DOHH2 (cell line): ENCODE measurements at regions not wholly inside any gene's neighbourhood (a gene's known extent, or its start where the extent isn't known, plus 50 kb on each side); places are given as distances from the start of the nearest gene placed in this dataset.
A peak's percentile ranks its signal among the peaks of the same experiment; 100 is the strongest.
"Not testable (repeated sequence)": the region's sequence is repeated elsewhere in the genome, so short reads cannot be mapped to it uniquely, and the experiment has no call there.

Experiments
- H3F3A ChIP-seq: fragments of 200-600 bp; sonication (generic), shearing (Covaris generic); 2 replicates; pipeline ENCODE4 v1.6.0; 2016; ENCODE audit warnings: antibody characterized with exemption, mild to moderate bottlenecking; ENCODE audit not compliant: control insufficient read depth, insufficient read depth
- H3K27ac ChIP-seq: fragments of 200-600 bp; sonication (generic); 2 replicates; pipeline ENCODE4 v1.5.1; 2014; ENCODE audit warnings: low read depth, mild to moderate bottlenecking, low read length, moderate library complexity
- H3K27me3 ChIP-seq: fragments of 200-600 bp; sonication (generic); 2 replicates; pipeline ENCODE4 v1.6.1; 2014; ENCODE audit warnings: mild to moderate bottlenecking, low read length, mixed read lengths; ENCODE audit not compliant: control insufficient read depth
- H3K36me3 ChIP-seq: fragments of 200-600 bp; sonication (generic); 2 replicates; pipeline ENCODE4 v1.6.1; 2014; ENCODE audit warnings: mild to moderate bottlenecking, low read length, moderate library complexity, mixed read lengths; ENCODE audit not compliant: control insufficient read depth
- H3K4me1 ChIP-seq: fragments of 200-600 bp; sonication (generic); 2 replicates; pipeline ENCODE4 v1.6.1; 2014; ENCODE audit warnings: mild to moderate bottlenecking, low read length, mixed read lengths; ENCODE audit not compliant: control insufficient read depth
- H3K4me2 ChIP-seq: fragments of 200-600 bp; sonication (generic); 2 replicates; pipeline ENCODE4 v1.6.0; 2014; ENCODE audit warnings: mild to moderate bottlenecking, low read length, moderate library complexity
- H3K4me3 ChIP-seq: fragments of 200-600 bp; sonication (generic); 2 replicates; pipeline ENCODE4 v1.5.1; 2014; ENCODE audit warnings: mild to moderate bottlenecking, low read length, mixed read lengths
- H3K79me2 ChIP-seq: fragments of 200-600 bp; sonication (generic); 2 replicates; pipeline ENCODE4 v1.6.1; 2014; ENCODE audit warnings: mild to moderate bottlenecking, low read length, mixed read lengths; ENCODE audit not compliant: control insufficient read depth
- H3K9me2 ChIP-seq: fragments of 200-600 bp; sonication (generic); replicated peaks from 2 replicates; pipeline ENCODE4 v1.6.1; 2014; ENCODE audit warnings: mild to moderate bottlenecking, low read length, mixed read lengths; ENCODE audit not compliant: control insufficient read depth
- H3K9me3 ChIP-seq: fragments of 200-600 bp; sonication (generic); 2 replicates; pipeline ENCODE4 v1.6.1; 2014; ENCODE audit warnings: antibody characterized with exemption, low read length, mixed read lengths; ENCODE audit not compliant: control insufficient read depth, insufficient read depth
- H4K20me1 ChIP-seq: fragments of 200-600 bp; sonication (generic); 2 replicates; pipeline ENCODE4 v1.6.0; 2014; ENCODE audit warnings: low read depth, mild to moderate bottlenecking, antibody characterized with exemption, low read length, moderate library complexity; ENCODE audit not compliant: control insufficient read depth, insufficient read depth
- TF ChIP-seq, protein P1 (sequence below): fragments of 200-600 bp; sonication (generic); IDR thresholded peaks from one replicate; pipeline ENCODE4 v1.5.1; 2014; ENCODE audit warnings: antibody characterized with exemption, mild to moderate bottlenecking, low read depth, low read length; ENCODE audit not compliant: poor library complexity, severe bottlenecking

DNA sequence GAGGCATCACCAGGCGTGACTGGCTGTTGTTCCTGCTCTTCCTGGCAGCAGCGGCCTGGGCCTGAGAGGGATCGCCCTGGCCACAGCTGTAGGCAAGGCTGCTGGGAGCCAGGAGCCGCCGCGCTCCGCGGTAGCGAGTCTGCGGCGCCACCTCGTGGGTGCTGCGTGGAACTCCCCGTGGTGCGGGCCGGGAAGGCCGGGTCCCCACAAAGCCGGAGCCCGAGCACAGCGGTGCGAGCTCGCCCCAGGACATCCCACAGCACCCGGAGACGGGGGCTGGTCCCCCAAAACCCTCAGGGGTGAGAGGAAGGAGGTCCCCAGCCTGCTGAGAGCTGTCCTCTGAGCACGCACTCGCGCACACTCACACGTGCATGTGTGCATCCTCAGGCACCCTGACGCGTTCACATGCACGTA is 320.0 kb upstream of the PLGLB1 start:
- TF ChIP-seq, protein P1, sequence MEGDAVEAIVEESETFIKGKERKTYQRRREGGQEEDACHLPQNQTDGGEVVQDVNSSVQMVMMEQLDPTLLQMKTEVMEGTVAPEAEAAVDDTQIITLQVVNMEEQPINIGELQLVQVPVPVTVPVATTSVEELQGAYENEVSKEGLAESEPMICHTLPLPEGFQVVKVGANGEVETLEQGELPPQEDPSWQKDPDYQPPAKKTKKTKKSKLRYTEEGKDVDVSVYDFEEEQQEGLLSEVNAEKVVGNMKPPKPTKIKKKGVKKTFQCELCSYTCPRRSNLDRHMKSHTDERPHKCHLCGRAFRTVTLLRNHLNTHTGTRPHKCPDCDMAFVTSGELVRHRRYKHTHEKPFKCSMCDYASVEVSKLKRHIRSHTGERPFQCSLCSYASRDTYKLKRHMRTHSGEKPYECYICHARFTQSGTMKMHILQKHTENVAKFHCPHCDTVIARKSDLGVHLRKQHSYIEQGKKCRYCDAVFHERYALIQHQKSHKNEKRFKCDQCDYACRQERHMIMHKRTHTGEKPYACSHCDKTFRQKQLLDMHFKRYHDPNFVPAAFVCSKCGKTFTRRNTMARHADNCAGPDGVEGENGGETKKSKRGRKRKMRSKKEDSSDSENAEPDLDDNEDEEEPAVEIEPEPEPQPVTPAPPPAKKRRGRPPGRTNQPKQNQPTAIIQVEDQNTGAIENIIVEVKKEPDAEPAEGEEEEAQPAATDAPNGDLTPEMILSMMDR: peak; percentile 37
- H3K36me3 ChIP-seq, H3K4me3 ChIP-seq, H3K9me3 ChIP-seq, H3K9me2 ChIP-seq, H3K27me3 ChIP-seq, H3K79me2 ChIP-seq, H3F3A ChIP-seq, H3K4me2 ChIP-seq, H3K27ac ChIP-seq, H3K4me1 ChIP-seq, H4K20me1 ChIP-seq: not testable (repeated sequence)

DNA sequence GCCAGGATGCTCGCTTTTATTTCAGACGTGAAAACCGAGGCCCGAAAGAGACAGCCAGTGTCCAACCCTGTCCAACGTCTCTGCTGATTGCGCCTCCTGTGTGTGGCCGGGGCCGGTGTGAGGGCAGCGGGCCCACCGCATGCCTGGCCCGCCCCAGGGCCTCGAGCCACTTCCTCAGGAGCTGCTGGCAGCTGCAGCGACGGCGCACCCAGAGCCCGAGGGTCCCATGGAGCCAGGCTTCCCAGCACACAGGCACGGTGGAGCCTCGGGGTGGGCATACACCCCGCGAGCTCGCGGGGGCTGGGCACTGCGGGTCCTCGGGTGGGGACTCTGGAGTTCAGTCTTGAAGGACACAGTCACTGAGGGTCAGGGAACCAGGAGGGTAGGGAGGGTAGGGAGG is 320.5 kb upstream of the PLGLB1 start:
- not testable (repeated sequence) for H3F3A ChIP-seq, H3K9me2 ChIP-seq, H3K36me3 ChIP-seq, H3K27ac ChIP-seq, H3K79me2 ChIP-seq, H3K27me3 ChIP-seq, H4K20me1 ChIP-seq, H3K4me1 ChIP-seq, H3K9me3 ChIP-seq, H3K4me2 ChIP-seq, H3K4me3 ChIP-seq

DNA sequence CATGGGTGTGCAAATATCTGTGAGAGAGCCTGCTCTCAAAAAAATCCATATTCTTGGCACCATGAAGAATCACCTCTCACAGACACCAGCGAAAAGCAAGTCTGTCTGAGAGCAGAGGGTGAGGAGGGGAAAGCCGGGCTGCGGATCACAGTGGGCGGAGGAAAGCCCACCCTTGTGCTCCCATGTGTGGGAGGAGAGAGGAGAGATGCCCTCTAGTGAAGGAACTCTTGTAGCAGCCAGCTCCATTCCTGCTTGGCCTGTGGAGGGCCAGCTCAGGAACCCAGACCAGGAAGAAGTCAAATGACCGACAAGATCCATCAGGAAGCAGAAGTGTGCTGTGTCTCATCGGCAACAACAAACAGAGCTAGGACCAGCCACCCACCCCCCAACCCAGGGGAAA is 321.7 kb upstream of the PLGLB1 start:
- H3K4me2 ChIP-seq, H3K79me2 ChIP-seq, H3K4me1 ChIP-seq, H3F3A ChIP-seq, H3K27ac ChIP-seq, H3K4me3 ChIP-seq, H4K20me1 ChIP-seq, H3K27me3 ChIP-seq, H3K36me3 ChIP-seq, H3K9me3 ChIP-seq, H3K9me2 ChIP-seq: not testable (repeated sequence)

GRCh38 chr2:87345283-87345682 is 323.6 kb upstream of the PLGLB1 start:
- not testable (repeated sequence) for H3K4me2 ChIP-seq

DNA sequence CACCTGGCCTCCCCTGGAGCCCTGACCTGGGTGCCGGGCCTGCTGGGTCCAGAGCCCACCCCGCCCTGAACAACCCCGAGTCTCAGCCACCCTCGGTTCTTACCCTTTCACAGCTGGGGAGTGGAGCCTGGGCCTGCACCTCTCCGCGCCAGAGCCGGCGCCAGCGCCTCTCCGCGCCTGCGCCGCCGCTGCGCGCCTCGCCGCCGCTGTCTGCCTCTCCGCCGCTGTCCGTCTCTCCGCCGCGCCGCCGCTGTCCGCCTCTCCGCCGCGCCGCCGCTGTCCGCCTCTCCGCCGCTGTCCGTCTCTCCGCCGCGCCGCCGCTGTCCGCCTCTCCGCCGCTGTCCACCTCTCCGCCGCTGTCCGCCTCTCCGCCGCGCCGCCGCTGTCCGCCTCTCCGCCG is 326.9 kb upstream of the PLGLB1 start:
- H3K9me3 ChIP-seq, H3K4me2 ChIP-seq, H4K20me1 ChIP-seq, H3K9me2 ChIP-seq, H3K4me3 ChIP-seq, H3K27ac ChIP-seq, H3F3A ChIP-seq, H3K79me2 ChIP-seq, H3K36me3 ChIP-seq, H3K4me1 ChIP-seq, H3K27me3 ChIP-seq: not testable (repeated sequence)

More at GRCh38 chr2:87345283-87345682, 323.6 kb upstream of the PLGLB1 start:
- H3F3A ChIP-seq, H3K79me2 ChIP-seq, H3K27ac ChIP-seq, H3K36me3 ChIP-seq, H3K4me3 ChIP-seq, H3K9me2 ChIP-seq, H3K27me3 ChIP-seq, H3K4me1 ChIP-seq, H4K20me1 ChIP-seq, H3K9me3 ChIP-seq: not testable (repeated sequence)

DNA sequence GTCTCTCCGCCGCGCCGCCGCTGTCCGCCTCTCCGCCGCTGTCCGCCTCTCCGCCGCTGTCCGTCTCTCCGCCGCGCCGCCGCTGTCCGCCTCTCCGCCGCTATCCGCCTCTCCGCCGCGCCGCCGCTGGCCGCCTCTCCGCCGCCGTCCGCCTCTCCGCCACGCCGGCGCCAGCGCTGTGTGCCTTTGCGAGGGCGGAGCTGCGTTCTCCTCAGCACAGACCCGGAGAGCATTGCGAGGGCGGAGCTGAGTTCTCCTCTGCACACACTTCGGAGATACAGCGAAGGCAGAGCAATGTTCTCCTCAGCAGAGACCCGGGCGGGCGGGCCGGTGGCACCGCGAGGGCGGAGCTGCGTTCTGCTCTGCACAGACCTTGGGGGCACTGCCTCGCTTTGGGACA is 327.4 kb upstream of the PLGLB1 start:
- H3K4me3 ChIP-seq, H3K9me2 ChIP-seq: not testable (repeated sequence)

GRCh38 chr2:87352178-87352934 is 330.7 kb upstream of the PLGLB1 start:
- H3K4me3 ChIP-seq, H3K9me2 ChIP-seq, H3F3A ChIP-seq, H3K36me3 ChIP-seq, H3K27ac ChIP-seq, H4K20me1 ChIP-seq, H3K27me3 ChIP-seq, H3K4me2 ChIP-seq, H3K79me2 ChIP-seq, H3K4me1 ChIP-seq, H3K9me3 ChIP-seq: not testable (repeated sequence)

More for the DNA sequence above, 327.4 kb upstream of the PLGLB1 start:
- H4K20me1 ChIP-seq, H3K27me3 ChIP-seq, H3K27ac ChIP-seq, H3K36me3 ChIP-seq, H3K9me3 ChIP-seq, H3F3A ChIP-seq, H3K79me2 ChIP-seq, H3K4me2 ChIP-seq, H3K4me1 ChIP-seq: not testable (repeated sequence)

DNA sequence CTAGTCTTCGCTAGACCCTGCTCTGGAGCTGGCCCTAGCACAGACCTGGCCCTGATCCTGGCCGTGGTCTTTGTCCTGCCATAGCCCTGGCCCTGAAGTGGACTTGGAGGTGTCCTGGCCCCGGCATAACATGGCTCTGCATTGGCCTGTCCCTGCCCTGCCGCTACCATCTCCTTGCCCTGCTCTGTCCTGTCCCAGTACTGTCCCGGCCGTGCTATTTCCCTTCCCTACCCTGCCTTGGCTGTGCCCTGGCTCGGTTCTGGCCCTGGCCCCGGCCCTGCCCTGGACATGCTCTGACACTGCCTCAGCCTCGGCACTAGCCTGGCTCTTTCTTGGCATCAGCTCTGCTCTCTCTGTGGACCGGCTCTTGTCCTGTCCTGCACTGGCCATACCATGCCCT is 331.8 kb upstream of the PLGLB1 start:
- H4K20me1 ChIP-seq, H3K79me2 ChIP-seq, H3K4me1 ChIP-seq, H3K9me2 ChIP-seq, H3K4me3 ChIP-seq, H3K36me3 ChIP-seq, H3K27ac ChIP-seq, H3K4me2 ChIP-seq, H3K9me3 ChIP-seq, H3K27me3 ChIP-seq, H3F3A ChIP-seq: not testable (repeated sequence)
